GM19395 (cell line): ENCODE measurements at regions not wholly inside any gene's neighbourhood (a gene's known extent, or its start where the extent isn't known, plus 50 kb on each side); places are given as distances from the start of the nearest gene placed in this dataset.
"Not testable (repeated sequence)": the region's sequence is repeated elsewhere in the genome, so short reads cannot be mapped to it uniquely, and the experiment has no call there.

Experiments used
- ATAC-seq: cut with Tn5 transposase; IDR thresholded peaks from one replicate; pipeline ENCODE4 v1.9.1; 2021; ENCODE audit warnings: mild to moderate bottlenecking, moderate library complexity; ENCODE audit not compliant: unreplicated experiment

- no peak for ATAC-seq
Measured at GRCh38 chr2:180705122-180705521, 275.3 kb upstream of the UBE2E3 start.

- ATAC-seq: no peak
Measured at GRCh38 chr2:180699657-180700361, 280.6 kb upstream of the UBE2E3 start.

- ATAC-seq: no peak
Measured at GRCh38 chr2:180698668-180699067, 281.7 kb upstream of the UBE2E3 start.

GRCh38 chr2:180695586-180696401 is 284.6 kb upstream of the UBE2E3 start:
- no peak for ATAC-seq

GRCh38 chr2:180694445-180695421 is 285.7 kb upstream of the UBE2E3 start:
- no peak for ATAC-seq

GRCh38 chr2:180692322-180692721 is 288.1 kb upstream of the UBE2E3 start:
- ATAC-seq: no peak

- not testable (repeated sequence) for ATAC-seq
Measured at GRCh38 chr2:180691855-180692223, 288.6 kb upstream of the UBE2E3 start.

GRCh38 chr2:180691186-180691854 is 289.1 kb upstream of the UBE2E3 start:
- ATAC-seq: not testable (repeated sequence)

- ATAC-seq: no peak
Measured at GRCh38 chr2:180690611-180691010, 289.8 kb upstream of the UBE2E3 start.

- ATAC-seq: no peak
Measured at GRCh38 chr2:180682871-180683270, 297.5 kb upstream of the UBE2E3 start.

- ATAC-seq: no peak
Measured at GRCh38 chr2:180679693-180680092, 300.7 kb upstream of the UBE2E3 start.

- ATAC-seq: no peak
Measured at GRCh38 chr2:180678625-180678972, 301.8 kb upstream of the UBE2E3 start.

GRCh38 chr2:180677930-180678624 is 302.3 kb upstream of the UBE2E3 start:
- ATAC-seq: no peak

- ATAC-seq: no peak
Measured at GRCh38 chr2:180677200-180677599, 303.2 kb upstream of the UBE2E3 start.

GRCh38 chr2:180676520-180677025 is 303.8 kb upstream of the UBE2E3 start:
- ATAC-seq: no peak

GRCh38 chr2:180675170-180675569 is 305.2 kb upstream of the UBE2E3 start:
- no peak for ATAC-seq

GRCh38 chr2:180672377-180672776 is 308.0 kb upstream of the UBE2E3 start:
- no peak for ATAC-seq

- no peak for ATAC-seq
Measured at GRCh38 chr2:180670302-180671003, 310.0 kb upstream of the UBE2E3 start.

- ATAC-seq: no peak
Measured at GRCh38 chr2:180669016-180669415, 311.4 kb upstream of the UBE2E3 start.
